Skeletal muscle tissue (tissue), 3 donors: ENCODE measurements at regions not wholly inside any gene's neighbourhood (a gene's known extent, or its start where the extent isn't known, plus 50 kb on each side); places are given as distances from the start of the nearest gene placed in this dataset.

Experiments used
- H3K27ac ChIP-seq: one replicate; pipeline ENCODE4 v1.7.0; 2013; ENCODE audit warnings: mild to moderate bottlenecking, low read depth, low read length, inconsistent platforms
- H3K27me3 ChIP-seq, 3 donors: one replicate each; pipeline ENCODE4 v1.7.0; 2013; ENCODE audit warnings: low read length in 3 of 3; ENCODE audit not compliant: control insufficient read depth in 3 of 3, insufficient read depth in 3 of 3
- H3K36me3 ChIP-seq, 3 donors: one replicate each; pipeline ENCODE4 v1.7.0; 2013; ENCODE audit warnings: low read length in 3 of 3; ENCODE audit not compliant: control insufficient read depth in 3 of 3, insufficient read depth in 3 of 3
- H3K4me1 ChIP-seq, 3 donors: one replicate each; pipeline ENCODE4 v1.7.0; 2013; ENCODE audit warnings: low read length in 3 of 3, mild to moderate bottlenecking in 3 of 3; ENCODE audit not compliant: control insufficient read depth in 3 of 3, insufficient read depth in 3 of 3
- H3K4me3 ChIP-seq, 3 donors: one replicate each; pipeline ENCODE4 v1.7.0; 2013; ENCODE audit warnings: low read length in 3 of 3
- H3K9ac ChIP-seq, 3 donors: one replicate each; pipeline ENCODE4 v1.7.0; 2013; ENCODE audit warnings: low read length in 3 of 3, mild to moderate bottlenecking in 3 of 3, moderate library complexity in 2 of 3, low read depth in 1 of 3
- H3K9me3 ChIP-seq, 3 donors: one replicate each; pipeline ENCODE4 v1.7.0; 2013; ENCODE audit warnings: low read length in 3 of 3; ENCODE audit not compliant: control insufficient read depth in 3 of 3
- donor health status: Osteomylitis.

GRCh38 chr2:13725945-13726344, 906.6 kb upstream of the LRATD1 start:
- Histone ChIP-seq H3K36me3 (no peaks in the 10 kb centered on the region), H3K27ac (no peak overlapping the region), H3K4me1 (no peaks in the 10 kb centered on the region), H3K4me3 (no peak overlapping the region), H3K27me3 (no peaks in the 10 kb centered on the region), H3K9me3 (no peaks in the 10 kb centered on the region), H3K9ac (no peak overlapping the region)

DNA sequence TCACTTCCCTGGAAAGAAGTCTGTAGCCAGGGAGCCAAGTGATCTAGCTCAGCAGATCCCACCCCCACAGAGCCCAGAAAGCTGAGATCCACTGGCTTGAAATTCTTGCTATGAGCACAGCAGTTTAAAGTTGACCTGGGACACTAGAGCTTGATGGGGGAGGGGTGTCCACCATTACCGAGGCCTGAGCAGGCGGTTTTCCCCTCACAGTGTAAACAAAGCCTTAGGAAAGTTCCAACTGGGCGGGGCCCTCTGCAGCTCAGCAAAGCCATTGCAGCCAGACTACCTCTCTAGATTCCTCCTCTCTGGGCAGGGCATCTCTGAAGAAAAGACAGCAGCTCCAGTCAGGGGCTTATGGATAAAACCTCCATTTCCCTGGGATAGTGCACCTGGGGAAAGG, 887.2 kb upstream of the LRATD1 start:
- H3K4me1 ChIP-seq = no peaks in the 10 kb centered on the region
- H3K36me3 ChIP-seq = no peaks in the 10 kb centered on the region
- no peak overlapping the region for H3K9ac ChIP-seq
- no peaks in the 10 kb centered on the region for H3K27me3 ChIP-seq
- H3K9me3 ChIP-seq = no peaks in the 10 kb centered on the region
- no peak overlapping the region for H3K4me3 ChIP-seq
- H3K27ac ChIP-seq = no peak overlapping the region

DNA sequence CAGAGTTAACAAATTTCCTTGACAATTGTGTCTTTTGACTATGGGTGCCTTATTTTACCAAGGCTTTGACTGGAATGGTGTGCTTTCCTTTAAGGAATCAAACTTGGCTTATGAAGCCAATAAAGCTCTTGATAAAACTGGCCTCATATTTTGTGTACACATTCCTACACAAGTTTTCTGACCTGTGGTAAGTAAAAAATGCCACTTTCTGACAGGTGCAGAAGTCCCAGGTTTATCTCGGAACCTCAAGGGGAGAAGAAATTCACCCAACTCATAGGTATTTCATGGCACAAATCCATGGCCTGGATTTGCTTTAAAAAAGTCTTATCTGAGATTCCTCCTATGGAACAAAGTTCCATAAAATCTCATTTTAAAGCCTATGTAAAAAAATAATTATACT, 880.6 kb upstream of the LRATD1 start:
- no peak overlapping the region for H3K4me3 ChIP-seq
- no peaks in the 10 kb centered on the region for H3K4me1 ChIP-seq
- H3K36me3 ChIP-seq = no peaks in the 10 kb centered on the region
- no peaks in the 10 kb centered on the region for H3K27me3 ChIP-seq
- H3K9me3 ChIP-seq = no peaks in the 10 kb centered on the region
- no peak overlapping the region for H3K9ac ChIP-seq
- H3K27ac ChIP-seq = no peak overlapping the region

DNA sequence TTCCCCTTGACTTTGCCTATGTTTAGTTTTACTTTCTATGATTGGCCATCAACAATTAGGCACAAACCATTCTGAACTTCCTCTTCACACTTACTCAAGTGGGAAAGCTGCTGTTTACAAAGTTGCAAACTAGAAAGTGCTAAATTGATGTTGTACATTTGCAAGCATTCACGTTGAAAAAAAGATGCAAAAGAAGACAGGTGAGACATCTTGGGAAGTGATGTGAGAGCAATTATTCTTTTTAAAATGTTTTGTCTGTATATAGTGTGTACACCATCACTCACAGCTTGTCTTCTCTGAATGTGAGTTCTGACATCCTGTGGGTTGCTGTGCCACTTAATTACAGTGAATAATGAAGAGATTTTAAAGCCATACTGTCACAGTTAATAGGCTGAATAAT, 874.1 kb upstream of the LRATD1 start:
- H3K9ac ChIP-seq = no peak overlapping the region
- H3K27me3 ChIP-seq = no peaks in the 10 kb centered on the region
- no peak overlapping the region for H3K4me3 ChIP-seq
- H3K4me1 ChIP-seq = no peaks in the 10 kb centered on the region
- no peaks in the 10 kb centered on the region for H3K9me3 ChIP-seq
- H3K27ac ChIP-seq = no peak overlapping the region
- H3K36me3 ChIP-seq = no peaks in the 10 kb centered on the region

DNA sequence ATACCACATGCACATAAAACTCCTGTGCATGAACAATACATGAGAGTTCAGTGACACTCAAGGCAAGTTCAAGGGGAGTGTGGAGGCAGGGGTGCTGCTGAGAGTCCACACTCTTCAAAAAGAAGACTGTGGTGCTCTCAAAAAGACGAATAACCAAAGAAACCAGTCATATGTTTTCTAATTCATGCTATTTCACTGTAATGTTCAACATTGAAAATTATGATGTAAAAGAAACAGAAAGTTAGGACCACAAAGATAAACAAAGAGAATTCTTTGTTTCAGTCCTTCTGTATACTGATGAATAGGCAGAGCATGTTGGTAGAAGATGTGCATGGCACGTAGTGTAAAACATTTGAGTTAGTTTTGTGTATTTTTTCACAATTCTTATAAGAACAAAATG, 864.2 kb upstream of the LRATD1 start:
- no peak overlapping the region for H3K27ac ChIP-seq
- H3K4me3 ChIP-seq = no peak overlapping the region
- no peaks in the 10 kb centered on the region for H3K9me3 ChIP-seq
- H3K4me1 ChIP-seq = no peaks in the 10 kb centered on the region
- H3K27me3 ChIP-seq = no peaks in the 10 kb centered on the region
- H3K9ac ChIP-seq = no peak overlapping the region
- H3K36me3 ChIP-seq = no peaks in the 10 kb centered on the region

GRCh38 chr2:13770279-13770678, 862.2 kb upstream of the LRATD1 start:
- H3K9ac ChIP-seq = no peak overlapping the region
- no peak overlapping the region for H3K4me3 ChIP-seq

GRCh38 chr2:13779996-13780395, 852.5 kb upstream of the LRATD1 start:
- Histone ChIP-seq H3K9ac (no peak overlapping the region), H3K27me3 (no peaks in the 10 kb centered on the region), H3K4me3 (no peak overlapping the region), H3K9me3 (no peaks in the 10 kb centered on the region), H3K27ac (no peak overlapping the region), H3K4me1 (no peaks in the 10 kb centered on the region), H3K36me3 (no peaks in the 10 kb centered on the region)

More at GRCh38 chr2:13770279-13770678, 862.2 kb upstream of the LRATD1 start:
- Histone ChIP-seq H3K27ac (no peak overlapping the region), H3K9me3 (no peaks in the 10 kb centered on the region), H3K4me1 (no peaks in the 10 kb centered on the region), H3K27me3 (no peaks in the 10 kb centered on the region), H3K36me3 (no peaks in the 10 kb centered on the region)

GRCh38 chr2:13791019-13791547, 841.4 kb upstream of the LRATD1 start:
- Histone ChIP-seq H3K4me1 (no peaks in the 10 kb centered on the region), H3K9me3 (no peaks in the 10 kb centered on the region), H3K36me3 (no peaks in the 10 kb centered on the region), H3K4me3 (no peak overlapping the region), H3K27ac (no peak overlapping the region), H3K27me3 (no peaks in the 10 kb centered on the region), H3K9ac (no peak overlapping the region)

DNA sequence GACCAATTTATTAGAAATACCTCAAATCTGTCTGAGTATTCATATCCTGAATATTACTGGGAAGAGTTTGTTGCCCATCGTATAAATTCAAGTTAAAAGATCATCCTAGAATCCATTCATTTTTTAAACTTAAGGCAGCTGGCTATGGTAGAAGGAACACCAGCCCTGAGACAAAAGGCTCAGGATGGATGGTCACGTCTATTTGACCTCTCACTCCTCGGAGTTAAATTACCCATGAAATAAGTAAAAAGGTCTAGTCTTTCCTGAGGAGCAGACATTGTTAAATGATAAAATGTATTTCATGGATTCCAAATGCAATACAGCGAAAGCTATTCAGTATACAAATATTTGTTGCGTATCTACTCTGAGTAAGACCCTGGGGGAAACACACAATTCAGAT, 826.0 kb upstream of the LRATD1 start:
- no peak overlapping the region for H3K4me3 ChIP-seq
- no peaks in the 10 kb centered on the region for H3K9me3 ChIP-seq
- H3K4me1 ChIP-seq = no peaks in the 10 kb centered on the region
- no peaks in the 10 kb centered on the region for H3K27me3 ChIP-seq
- no peaks in the 10 kb centered on the region for H3K36me3 ChIP-seq
- no peak overlapping the region for H3K9ac ChIP-seq
- no peak overlapping the region for H3K27ac ChIP-seq

DNA sequence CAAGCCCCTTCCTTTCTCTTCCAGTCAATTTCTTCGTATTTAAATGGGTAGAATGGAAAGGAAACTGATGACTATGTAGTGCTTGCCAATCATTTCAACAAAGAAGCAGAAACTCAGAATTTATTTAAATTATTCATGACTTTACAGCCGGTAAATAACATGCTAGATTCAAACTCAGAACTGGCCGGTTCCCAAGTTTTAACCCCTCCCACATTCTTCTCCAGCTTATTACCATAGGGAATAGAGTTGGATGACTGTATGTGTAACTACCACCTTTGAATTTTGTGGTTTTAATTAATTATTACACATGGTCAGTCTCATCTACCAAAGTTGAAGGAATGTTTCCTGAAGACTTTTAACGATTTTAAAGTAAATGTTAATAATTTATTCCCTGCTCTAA, 819.3 kb upstream of the LRATD1 start:
- H3K4me1 ChIP-seq = no peaks in the 10 kb centered on the region
- no peak overlapping the region for H3K4me3 ChIP-seq
- no peaks in the 10 kb centered on the region for H3K27me3 ChIP-seq
- no peak overlapping the region for H3K9ac ChIP-seq
- H3K36me3 ChIP-seq = no peaks in the 10 kb centered on the region
- no peak overlapping the region for H3K27ac ChIP-seq
- no peaks in the 10 kb centered on the region for H3K9me3 ChIP-seq

- no peak overlapping the region for H3K9ac ChIP-seq
- H3K4me3 ChIP-seq = no peak overlapping the region
- no peak overlapping the region for H3K27ac ChIP-seq
- no peaks in the 10 kb centered on the region for H3K27me3 ChIP-seq
- no peaks in the 10 kb centered on the region for H3K36me3 ChIP-seq
- H3K9me3 ChIP-seq = no peaks in the 10 kb centered on the region
- H3K4me1 ChIP-seq = no peaks in the 10 kb centered on the region
These were observed 814.5 kb upstream of the LRATD1 start for GRCh38 chr2:13818002-13818401.
